ENCODE measurements at regions not wholly inside any gene's neighbourhood (a gene's known extent, or its start where the extent isn't known, plus 50 kb on each side); places are given as distances from the start of the nearest gene placed in this dataset.

DNA sequence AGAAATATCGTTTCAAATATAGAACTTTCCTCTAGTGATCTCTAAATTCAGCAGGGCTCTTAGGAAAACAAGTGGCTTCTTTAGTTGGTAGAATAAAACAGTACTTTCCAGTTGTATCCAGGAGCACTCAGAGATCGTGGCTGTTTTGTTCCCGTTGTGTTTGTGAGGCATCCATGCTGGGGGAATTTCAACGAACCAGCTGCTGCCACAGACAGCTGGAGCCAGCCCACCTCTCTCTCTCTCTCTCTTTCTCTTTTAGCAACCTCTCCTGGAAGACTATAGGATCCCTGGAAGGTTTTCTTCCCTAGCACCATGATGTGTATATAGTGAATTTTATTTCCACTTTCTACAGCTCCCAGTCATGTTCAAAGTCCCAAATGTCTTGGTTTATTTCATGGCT, 1116.0 kb upstream of the SEMA6A start:
- TF ChIP-seq POLR2AphosphoS5 (IDR thresholded peaks at IDR 0.05; ENCODE audit: low read depth, low read length), result no peak
- no peak for TF ChIP-seq POLR2A (IDR thresholded peaks at IDR 0.05; ENCODE audit: low read depth, low read length)

All from GM12892 (cell line).